CD4-positive, CD25-positive, alpha-beta regulatory T cell (primary cell): ENCODE measurements at regions not wholly inside any gene's neighbourhood (a gene's known extent, or its start where the extent isn't known, plus 50 kb on each side); places are given as distances from the start of the nearest gene placed in this dataset.
"Not testable (repeated sequence)": the region's sequence is repeated elsewhere in the genome, so short reads cannot be mapped to it uniquely, and the experiment has no call there.

ENCODE experiments used
- ATAC-seq, 2 donors: fragments of 150-1000 bp; cut with Tn5 transposase; one replicate each; pipeline ENCODE4 v1.10.0; 2021; ENCODE audit warnings: low read depth in 2 of 2, moderate number of reproducible peaks in 2 of 2, moderate library complexity in 1 of 2
- DNase-seq, 3 donors: peaks; one replicate each; pipeline versions ENCODE4 v3.0.0 to v3.0.0-alpha.2; 2012 to 2022; ENCODE audit warnings: mixed read lengths in 1 of 3
- H3K27ac ChIP-seq: one replicate; pipeline ENCODE4 v1.7.0; 2013; ENCODE audit warnings: mild to moderate bottlenecking, low read length; ENCODE audit not compliant: insufficient read depth, poor library complexity, severe bottlenecking
- H3K27me3 ChIP-seq: one replicate; pipeline ENCODE4 v1.7.0; 2013; ENCODE audit warnings: low read length; ENCODE audit not compliant: control insufficient read depth, insufficient read depth
- H3K36me3 ChIP-seq: one replicate; pipeline ENCODE4 v1.7.0; 2013; ENCODE audit warnings: mild to moderate bottlenecking, low read length, moderate library complexity; ENCODE audit not compliant: control insufficient read depth, insufficient read depth
- H3K4me1 ChIP-seq: 2 replicates; pipeline ENCODE4 v1.7.0; 2013; ENCODE audit warnings: mild to moderate bottlenecking, low read length; ENCODE audit not compliant: insufficient read depth, control insufficient read depth, poor library complexity, severe bottlenecking
- H3K4me3 ChIP-seq: one replicate; pipeline ENCODE4 v1.7.0; 2013; ENCODE audit warnings: low read depth, mild to moderate bottlenecking, low read length, moderate library complexity
- H3K9me3 ChIP-seq, 2 experiments: 1 replicate in 1 of 2; 2 replicates in 1 of 2; pipeline ENCODE4 v1.7.0; 2013; ENCODE audit warnings: low read length in 2 of 2, mild to moderate bottlenecking in 1 of 2, moderate library complexity in 1 of 2; ENCODE audit not compliant: control insufficient read depth in 2 of 2
- H3K27ac Mint-ChIP-seq, 3 donors: one replicate each; pipeline ENCODE4 v1.8.0; 2020 to 2022; ENCODE audit warnings: mild to moderate bottlenecking in 3 of 3, mixed read lengths in 3 of 3, moderate library complexity in 2 of 3
- H3K27me3 Mint-ChIP-seq: one replicate; pipeline ENCODE4 v1.8.0; 2022; ENCODE audit warnings: mild to moderate bottlenecking, mixed read lengths
- H3K36me3 Mint-ChIP-seq: one replicate; pipeline ENCODE4 v1.8.0; 2020; ENCODE audit warnings: mixed read lengths
- H3K4me1 Mint-ChIP-seq, 4 donors: one replicate each; pipeline ENCODE4 v1.8.0; 2020 to 2022; ENCODE audit warnings: mixed read lengths in 4 of 4, mild to moderate bottlenecking in 1 of 4
- H3K4me3 Mint-ChIP-seq, 4 donors: one replicate each; pipeline ENCODE4 v1.8.0; 2020 to 2022; ENCODE audit warnings: mild to moderate bottlenecking in 4 of 4, mixed read lengths in 4 of 4, moderate library complexity in 3 of 4
- H3K9me3 Mint-ChIP-seq, 7 donors: one replicate each; pipeline ENCODE4 v1.8.0; 2020 to 2022; ENCODE audit warnings: mixed read lengths in 7 of 7, mild to moderate bottlenecking in 3 of 7, moderate library complexity in 2 of 7

GRCh38 chr9:18314316-18314715 lies 159.6 kb upstream of the ADAMTSL1 start:
- no peaks in the 10 kb centered on the region for H3K4me1 Mint-ChIP-seq
- H3K4me1 ChIP-seq: no peaks in the 10 kb centered on the region
- no peaks in the 10 kb centered on the region for H3K27me3 Mint-ChIP-seq
- H3K9me3 ChIP-seq: no peaks in the 10 kb centered on the region
- H3K4me3 ChIP-seq: no peak overlapping the region
- H3K36me3 ChIP-seq: no peaks in the 10 kb centered on the region
- ATAC-seq (no peak), DNase-seq (no peak)
- H3K27ac Mint-ChIP-seq: no peak overlapping the region
- no peak overlapping the region for H3K27ac ChIP-seq
- peaks cover 0 to 12% (median 5%) of the 10 kb centered on the region in 7 donors for H3K9me3 Mint-ChIP-seq
- no peak overlapping the region for H3K4me3 Mint-ChIP-seq
- H3K36me3 Mint-ChIP-seq: no peaks in the 10 kb centered on the region
- H3K27me3 ChIP-seq: no peaks in the 10 kb centered on the region

DNA sequence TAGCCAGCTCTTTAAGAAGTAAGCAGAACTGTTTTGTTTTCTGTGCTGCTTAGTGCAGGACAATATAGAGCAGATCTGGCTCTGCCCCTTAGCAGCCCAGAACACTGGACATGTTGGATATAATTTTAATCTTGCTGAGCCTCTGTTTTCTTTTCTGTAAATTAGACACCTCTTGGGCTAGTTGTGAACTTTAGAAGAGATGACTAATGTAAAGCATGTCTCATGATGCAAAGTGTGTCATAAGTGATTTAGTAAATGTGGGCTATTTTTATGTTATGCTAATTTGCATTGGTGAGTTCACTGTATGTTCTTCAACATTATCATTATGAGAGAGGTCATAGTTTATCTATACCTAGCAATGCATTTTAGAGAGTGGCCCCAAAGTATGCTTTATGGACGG lies 156.1 kb upstream of the ADAMTSL1 start:
- ATAC-seq (no peak), DNase-seq (no peak)
- H3K9me3 ChIP-seq: no peaks in the 10 kb centered on the region
- H3K27me3 ChIP-seq: no peaks in the 10 kb centered on the region
- no peaks in the 10 kb centered on the region for H3K36me3 ChIP-seq
- no peak overlapping the region for H3K4me3 Mint-ChIP-seq
- H3K27ac ChIP-seq: no peak overlapping the region
- H3K27ac Mint-ChIP-seq: no peak overlapping the region
- H3K27me3 Mint-ChIP-seq: no peaks in the 10 kb centered on the region
- H3K4me3 ChIP-seq: no peak overlapping the region
- no peaks in the 10 kb centered on the region for H3K4me1 ChIP-seq
- peaks cover 0 to 10% (median 4%) of the 10 kb centered on the region in 7 donors for H3K9me3 Mint-ChIP-seq
- H3K4me1 Mint-ChIP-seq: no peaks in the 10 kb centered on the region
- H3K36me3 Mint-ChIP-seq: no peaks in the 10 kb centered on the region

DNA sequence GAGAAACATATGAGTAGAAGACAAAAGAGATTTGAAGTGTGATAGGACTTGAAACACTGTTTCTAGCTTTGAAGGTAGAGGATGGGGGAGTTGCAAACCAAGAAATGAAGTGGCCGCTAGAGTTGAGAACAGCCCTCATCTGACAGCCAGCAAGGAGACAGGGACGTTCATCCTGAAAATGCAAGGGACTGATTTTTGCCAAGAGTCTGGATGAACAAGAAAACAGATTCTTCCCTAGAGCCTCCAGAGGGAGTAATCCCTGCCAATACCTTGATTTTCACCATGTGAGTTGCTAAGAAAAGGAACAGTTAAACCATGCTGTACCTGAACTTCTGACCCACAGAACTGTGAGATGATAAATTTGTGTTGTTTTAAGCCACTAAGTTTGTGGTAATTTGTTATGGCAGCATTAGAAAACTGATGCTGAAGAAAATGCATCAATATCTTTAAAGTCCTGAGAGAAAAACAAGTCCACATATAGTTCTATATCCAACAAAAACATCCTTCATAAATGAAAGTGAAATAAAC lies 154.0 kb upstream of the ADAMTSL1 start:
- no peaks in the 10 kb centered on the region for H3K4me1 Mint-ChIP-seq
- H3K27me3 Mint-ChIP-seq: no peaks in the 10 kb centered on the region
- ATAC-seq (no peak), DNase-seq (no peak)
- H3K27me3 ChIP-seq: no peaks in the 10 kb centered on the region
- no peak overlapping the region for H3K4me3 Mint-ChIP-seq
- H3K27ac Mint-ChIP-seq: no peak overlapping the region
- H3K9me3 ChIP-seq: no peaks in the 10 kb centered on the region
- H3K9me3 Mint-ChIP-seq: peaks cover 0 to 13% (median 6%) of the 10 kb centered on the region in 7 donors
- H3K36me3 Mint-ChIP-seq: no peaks in the 10 kb centered on the region
- no peak overlapping the region for H3K4me3 ChIP-seq
- no peaks in the 10 kb centered on the region for H3K36me3 ChIP-seq
- H3K4me1 ChIP-seq: no peaks in the 10 kb centered on the region
- no peak overlapping the region for H3K27ac ChIP-seq

DNA sequence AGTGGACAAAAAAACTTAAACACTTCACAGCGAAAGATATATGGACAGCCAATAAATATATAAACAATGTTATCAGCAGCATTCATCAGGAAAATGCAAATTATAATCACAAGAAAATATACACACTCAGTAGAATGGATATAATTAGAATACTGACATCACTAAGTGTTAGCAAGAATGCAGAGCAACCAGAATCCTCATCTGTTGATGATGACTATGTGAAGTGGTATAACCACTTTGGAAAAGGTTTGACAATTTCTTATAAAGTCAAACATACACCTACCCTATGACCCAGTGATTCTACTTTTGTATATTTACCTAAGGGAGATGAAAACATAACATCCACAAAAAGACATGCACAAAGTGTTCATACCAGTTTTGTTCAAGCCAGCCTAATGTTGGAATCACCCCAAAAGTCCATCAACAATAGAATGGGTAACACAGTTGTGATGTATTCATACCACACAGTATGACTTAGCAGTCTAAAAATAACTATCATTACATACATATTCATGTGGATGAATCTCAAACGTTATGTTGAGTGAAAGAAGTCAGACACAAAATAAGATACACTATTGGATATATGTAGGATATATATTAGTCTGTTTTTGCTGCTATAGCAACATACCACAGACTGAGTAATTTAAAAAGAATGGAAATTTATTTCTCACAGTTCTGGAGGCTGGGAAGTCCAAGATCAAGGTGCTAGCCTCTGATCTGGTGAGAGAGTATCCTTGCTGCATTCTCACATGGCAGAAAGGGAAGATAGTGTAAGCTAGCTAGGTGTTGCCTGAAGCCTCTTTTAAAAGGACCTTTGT lies 148.8 kb upstream of the ADAMTSL1 start:
- Histone ChIP-seq H3K4me3 (no peak overlapping the region), H3K9me3 (no peaks in the 10 kb centered on the region), H3K27me3 (no peaks in the 10 kb centered on the region), H3K27ac (no peak overlapping the region), H3K36me3 (no peaks in the 10 kb centered on the region), H3K4me1 (no peaks in the 10 kb centered on the region)
- ATAC-seq (no peak), DNase-seq (no peak)
- Mint-ChIP-seq H3K4me3 (no peak overlapping the region), H3K4me1 (no peaks in the 10 kb centered on the region), H3K36me3 (no peaks in the 10 kb centered on the region), H3K27me3 (no peaks in the 10 kb centered on the region), H3K27ac (no peak overlapping the region), H3K9me3 (peaks cover 0 to 5% (median 1%) of the 10 kb centered on the region in 7 donors)

DNA sequence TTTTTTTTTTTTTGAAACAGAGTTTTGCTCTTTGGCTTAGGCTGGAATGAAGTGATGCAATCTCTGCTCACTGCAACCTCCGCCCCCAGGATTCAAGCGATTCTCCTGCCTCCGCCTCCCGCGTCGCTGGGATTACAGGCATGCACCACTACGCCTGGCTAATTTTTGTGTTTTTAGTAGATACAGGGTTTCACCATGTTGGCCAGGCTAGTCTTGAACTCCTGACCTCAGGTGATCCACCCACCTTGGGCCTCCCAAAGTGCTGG lies 148.3 kb upstream of the ADAMTSL1 start:
- H3K9me3 ChIP-seq, H3K27me3 Mint-ChIP-seq, H3K36me3 ChIP-seq, H3K4me3 ChIP-seq, H3K4me1 ChIP-seq, H3K36me3 Mint-ChIP-seq, ATAC-seq, H3K9me3 Mint-ChIP-seq, DNase-seq, H3K27ac ChIP-seq, H3K4me1 Mint-ChIP-seq, H3K27me3 ChIP-seq, H3K4me3 Mint-ChIP-seq, H3K27ac Mint-ChIP-seq: not testable (repeated sequence)

DNA sequence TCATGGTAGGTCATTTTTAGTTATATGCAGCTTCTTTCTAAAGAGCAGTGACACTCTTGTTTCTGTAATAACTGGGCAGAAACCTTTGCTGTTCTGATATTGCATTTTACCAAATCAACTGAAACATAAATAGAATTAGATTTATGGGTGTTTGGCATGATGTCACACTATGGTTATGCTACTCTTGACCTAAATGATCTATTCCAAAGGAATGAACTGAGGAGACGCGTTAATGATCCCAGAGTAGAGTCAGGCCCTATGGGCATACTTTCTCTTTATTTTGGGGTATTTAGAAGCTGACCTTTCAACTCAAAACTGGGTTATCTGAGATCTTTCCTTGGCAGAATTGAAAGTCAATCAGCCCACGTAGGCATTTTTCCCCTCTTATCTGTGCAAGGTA lies 146.8 kb upstream of the ADAMTSL1 start:
- H3K27ac Mint-ChIP-seq: no peak overlapping the region

DNA sequence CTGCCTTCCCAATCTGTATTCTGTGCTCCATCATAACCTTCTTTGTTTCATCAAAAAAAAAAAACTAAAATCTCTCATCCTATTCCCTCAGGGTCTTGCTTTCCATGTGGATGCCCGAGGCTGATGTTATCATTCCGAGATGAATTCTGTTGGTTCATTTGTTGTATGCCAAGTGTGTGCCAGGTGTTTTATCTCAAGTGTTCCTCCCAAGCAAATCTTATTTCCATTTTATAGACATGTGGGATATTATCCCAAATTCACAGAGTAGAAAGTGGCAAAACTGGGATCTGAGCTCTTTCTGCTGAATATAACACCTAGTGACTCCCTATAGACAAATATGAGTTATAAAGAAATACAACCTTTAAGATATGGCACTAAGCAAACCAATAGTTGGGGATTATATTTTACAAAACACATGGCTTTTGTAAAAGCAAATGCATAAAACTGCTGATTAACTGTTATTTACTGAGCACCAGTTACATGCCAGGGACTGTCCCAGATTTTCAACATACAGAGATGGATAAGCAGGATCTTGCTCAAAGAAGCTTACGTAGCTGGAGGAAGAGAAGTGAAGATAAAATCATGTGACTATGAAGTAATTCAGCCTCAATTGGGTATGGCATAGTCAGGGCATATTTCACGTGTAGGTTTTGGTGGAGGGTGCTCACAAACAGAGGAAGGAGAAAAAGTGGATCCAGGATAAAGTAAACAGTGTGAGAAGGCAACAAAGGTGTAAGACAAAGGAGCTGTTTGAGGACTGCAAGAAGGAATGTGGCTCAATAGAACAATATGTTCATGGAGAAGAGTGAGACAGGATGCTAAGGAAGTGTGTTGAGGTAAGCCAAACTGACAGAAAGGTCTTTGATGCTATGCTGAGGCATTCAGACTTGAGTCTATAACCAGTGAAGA lies 143.3 kb upstream of the ADAMTSL1 start:
- ATAC-seq (no peak), DNase-seq (no peak)
- Histone ChIP-seq H3K36me3 (no peaks in the 10 kb centered on the region), H3K4me3 (no peak overlapping the region), H3K27me3 (no peaks in the 10 kb centered on the region), H3K27ac (no peak overlapping the region), H3K4me1 (no peaks in the 10 kb centered on the region), H3K9me3 (no peaks in the 10 kb centered on the region)
- Mint-ChIP-seq H3K27ac (no peak overlapping the region), H3K27me3 (no peaks in the 10 kb centered on the region), H3K4me1 (no peaks in the 10 kb centered on the region), H3K4me3 (no peak overlapping the region), H3K9me3 (peaks cover 0 to 2% (median 0%) of the 10 kb centered on the region in 7 donors), H3K36me3 (no peaks in the 10 kb centered on the region)

More for the DNA sequence above, 146.8 kb upstream of the ADAMTSL1 start:
- Histone ChIP-seq H3K36me3 (no peaks in the 10 kb centered on the region), H3K4me1 (no peaks in the 10 kb centered on the region), H3K9me3 (no peaks in the 10 kb centered on the region), H3K4me3 (no peak overlapping the region), H3K27me3 (no peaks in the 10 kb centered on the region), H3K27ac (no peak overlapping the region)
- Mint-ChIP-seq H3K36me3 (no peaks in the 10 kb centered on the region), H3K4me3 (no peak overlapping the region), H3K9me3 (peaks cover 0 to 5% (median 0%) of the 10 kb centered on the region in 7 donors), H3K4me1 (no peaks in the 10 kb centered on the region), H3K27me3 (no peaks in the 10 kb centered on the region)
- no peak for ATAC-seq
- no peak for DNase-seq
